ENCODE measurements at regions not wholly inside any gene's neighbourhood (a gene's known extent, or its start where the extent isn't known, plus 50 kb on each side); places are given as distances from the start of the nearest gene placed in this dataset.

GRCh38 chr22:47547239-47547661 is 784.8 kb downstream of the TBC1D22A start:
- TF ChIP-seq, protein P1, sequence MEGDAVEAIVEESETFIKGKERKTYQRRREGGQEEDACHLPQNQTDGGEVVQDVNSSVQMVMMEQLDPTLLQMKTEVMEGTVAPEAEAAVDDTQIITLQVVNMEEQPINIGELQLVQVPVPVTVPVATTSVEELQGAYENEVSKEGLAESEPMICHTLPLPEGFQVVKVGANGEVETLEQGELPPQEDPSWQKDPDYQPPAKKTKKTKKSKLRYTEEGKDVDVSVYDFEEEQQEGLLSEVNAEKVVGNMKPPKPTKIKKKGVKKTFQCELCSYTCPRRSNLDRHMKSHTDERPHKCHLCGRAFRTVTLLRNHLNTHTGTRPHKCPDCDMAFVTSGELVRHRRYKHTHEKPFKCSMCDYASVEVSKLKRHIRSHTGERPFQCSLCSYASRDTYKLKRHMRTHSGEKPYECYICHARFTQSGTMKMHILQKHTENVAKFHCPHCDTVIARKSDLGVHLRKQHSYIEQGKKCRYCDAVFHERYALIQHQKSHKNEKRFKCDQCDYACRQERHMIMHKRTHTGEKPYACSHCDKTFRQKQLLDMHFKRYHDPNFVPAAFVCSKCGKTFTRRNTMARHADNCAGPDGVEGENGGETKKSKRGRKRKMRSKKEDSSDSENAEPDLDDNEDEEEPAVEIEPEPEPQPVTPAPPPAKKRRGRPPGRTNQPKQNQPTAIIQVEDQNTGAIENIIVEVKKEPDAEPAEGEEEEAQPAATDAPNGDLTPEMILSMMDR (IDR thresholded peaks at IDR 0.05; ENCODE audit: insufficient read depth, low read length), result no peak
- TF ChIP-seq, protein P2, sequence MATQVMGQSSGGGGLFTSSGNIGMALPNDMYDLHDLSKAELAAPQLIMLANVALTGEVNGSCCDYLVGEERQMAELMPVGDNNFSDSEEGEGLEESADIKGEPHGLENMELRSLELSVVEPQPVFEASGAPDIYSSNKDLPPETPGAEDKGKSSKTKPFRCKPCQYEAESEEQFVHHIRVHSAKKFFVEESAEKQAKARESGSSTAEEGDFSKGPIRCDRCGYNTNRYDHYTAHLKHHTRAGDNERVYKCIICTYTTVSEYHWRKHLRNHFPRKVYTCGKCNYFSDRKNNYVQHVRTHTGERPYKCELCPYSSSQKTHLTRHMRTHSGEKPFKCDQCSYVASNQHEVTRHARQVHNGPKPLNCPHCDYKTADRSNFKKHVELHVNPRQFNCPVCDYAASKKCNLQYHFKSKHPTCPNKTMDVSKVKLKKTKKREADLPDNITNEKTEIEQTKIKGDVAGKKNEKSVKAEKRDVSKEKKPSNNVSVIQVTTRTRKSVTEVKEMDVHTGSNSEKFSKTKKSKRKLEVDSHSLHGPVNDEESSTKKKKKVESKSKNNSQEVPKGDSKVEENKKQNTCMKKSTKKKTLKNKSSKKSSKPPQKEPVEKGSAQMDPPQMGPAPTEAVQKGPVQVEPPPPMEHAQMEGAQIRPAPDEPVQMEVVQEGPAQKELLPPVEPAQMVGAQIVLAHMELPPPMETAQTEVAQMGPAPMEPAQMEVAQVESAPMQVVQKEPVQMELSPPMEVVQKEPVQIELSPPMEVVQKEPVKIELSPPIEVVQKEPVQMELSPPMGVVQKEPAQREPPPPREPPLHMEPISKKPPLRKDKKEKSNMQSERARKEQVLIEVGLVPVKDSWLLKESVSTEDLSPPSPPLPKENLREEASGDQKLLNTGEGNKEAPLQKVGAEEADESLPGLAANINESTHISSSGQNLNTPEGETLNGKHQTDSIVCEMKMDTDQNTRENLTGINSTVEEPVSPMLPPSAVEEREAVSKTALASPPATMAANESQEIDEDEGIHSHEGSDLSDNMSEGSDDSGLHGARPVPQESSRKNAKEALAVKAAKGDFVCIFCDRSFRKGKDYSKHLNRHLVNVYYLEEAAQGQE (IDR thresholded peaks at IDR 0.05; ENCODE audit: insufficient replicate concordance, low read depth), result no peak
- no peak for TF ChIP-seq POLR2AphosphoS5 (IDR thresholded peaks at IDR 0.05; ENCODE audit: low read depth)
- TF ChIP-seq GABPA (IDR thresholded peaks at IDR 0.05; ENCODE audit: low read depth), result no peak
- TF ChIP-seq SPI1 (IDR thresholded peaks at IDR 0.05; ENCODE audit: borderline replicate concordance, low read depth), result no peak

All from HL-60 (cell line).